Stimulated activated CD4-positive, alpha-beta T cell treated with anti-CD3 and anti-CD28 coated beads, Interleukin-12 subunit alpha, Interleukin-12 subunit beta, amount 100 ng/mL, for 4 hours (primary cell): ENCODE measurements at regions not wholly inside any gene's neighbourhood (a gene's known extent, or its start where the extent isn't known, plus 50 kb on each side); places are given as distances from the start of the nearest gene placed in this dataset.

Experiments used
- DNase-seq: peaks from one replicate; pipeline ENCODE4 v3.0.0-alpha.2; 2020

- no peak for DNase-seq
Measured at GRCh38 chr13:77480066-77480465, 55.4 kb upstream of the SCEL start.

- DNase-seq = no peak
Measured at GRCh38 chr13:77479326-77479725, 56.2 kb upstream of the SCEL start.

- DNase-seq = no peak
Measured at GRCh38 chr13:77477299-77477848, 58.1 kb upstream of the SCEL start.

DNA sequence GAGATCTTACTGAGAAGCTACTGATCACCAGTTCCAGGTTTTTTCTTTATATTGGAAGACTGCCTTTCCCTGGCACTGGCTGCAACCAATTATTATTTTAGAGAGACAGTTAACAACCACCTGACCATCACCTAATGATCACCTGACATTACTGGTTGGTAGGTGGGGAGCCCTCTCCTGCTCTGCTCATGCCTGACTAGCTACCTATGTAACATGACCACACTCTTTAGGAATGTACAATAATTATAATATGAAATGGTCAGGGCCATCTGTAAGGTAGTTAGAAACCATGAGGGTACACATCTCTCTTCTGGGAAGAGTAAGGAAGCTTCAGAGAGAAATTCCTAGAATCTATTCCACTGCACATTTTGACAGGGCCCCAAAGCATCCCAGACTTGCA, 59.0 kb upstream of the SCEL start:
- no peak for DNase-seq

DNA sequence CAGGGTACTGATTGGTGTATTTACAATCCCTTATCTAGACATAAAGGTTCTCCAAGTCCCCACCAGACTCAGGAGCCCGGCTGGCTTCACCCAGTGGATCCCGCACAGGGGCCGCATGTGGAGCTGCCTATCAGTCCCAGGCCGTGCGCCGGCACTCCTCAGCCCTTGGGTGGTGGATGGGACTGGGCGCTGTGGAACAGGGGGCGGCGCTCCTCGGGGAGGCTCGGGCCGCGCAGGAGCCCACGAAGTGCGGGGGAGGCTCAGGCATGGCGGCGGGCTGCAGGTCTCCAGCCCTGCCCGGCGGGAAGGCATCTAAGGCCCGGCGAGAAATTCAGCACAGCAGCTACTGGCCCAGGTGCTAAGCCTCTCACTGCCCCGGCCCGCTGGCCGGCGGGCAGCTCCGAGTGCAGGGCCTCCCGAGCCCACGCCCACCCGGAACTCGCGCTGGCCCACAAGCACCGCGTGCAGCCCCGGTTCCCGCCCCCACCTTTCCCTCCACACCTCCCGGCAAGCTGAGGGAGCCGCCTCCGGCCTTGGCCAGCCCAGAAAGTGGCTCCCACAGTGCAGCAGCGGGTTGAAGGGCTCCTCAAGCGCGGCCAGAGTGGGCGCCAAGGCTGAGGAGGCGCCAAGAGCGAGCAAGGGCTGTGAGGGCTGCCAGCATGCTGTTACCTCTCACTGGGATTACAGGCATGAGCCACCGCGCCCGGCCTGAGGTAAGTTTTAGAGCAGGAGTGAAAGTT, 60.0 kb upstream of the SCEL start:
- DNase-seq = no peak

DNA sequence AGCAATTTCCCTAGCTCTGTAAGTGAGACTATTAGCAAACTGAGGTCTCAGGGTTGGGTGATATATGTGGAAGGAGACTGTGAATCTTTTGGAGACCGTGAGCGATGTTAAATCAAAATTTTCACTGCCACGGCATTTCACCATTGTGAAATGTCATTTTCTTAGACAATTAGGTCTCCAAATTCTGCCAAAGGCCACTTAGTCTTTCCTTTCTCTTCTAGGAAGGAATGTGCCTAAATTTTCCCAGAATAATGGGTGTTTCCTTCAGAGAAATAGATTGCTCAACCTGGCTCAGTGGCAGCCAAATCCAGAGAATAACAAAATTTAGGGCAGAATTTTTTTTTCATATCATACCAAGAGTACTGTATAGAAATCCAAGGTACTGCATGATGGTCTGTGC, 64.5 kb upstream of the SCEL start:
- DNase-seq = no peak

- DNase-seq = no peak
Measured at GRCh38 chr13:77466753-77467422, 68.6 kb upstream of the SCEL start.

GRCh38 chr13:77465603-77466195, 69.8 kb upstream of the SCEL start:
- no peak for DNase-seq

DNA sequence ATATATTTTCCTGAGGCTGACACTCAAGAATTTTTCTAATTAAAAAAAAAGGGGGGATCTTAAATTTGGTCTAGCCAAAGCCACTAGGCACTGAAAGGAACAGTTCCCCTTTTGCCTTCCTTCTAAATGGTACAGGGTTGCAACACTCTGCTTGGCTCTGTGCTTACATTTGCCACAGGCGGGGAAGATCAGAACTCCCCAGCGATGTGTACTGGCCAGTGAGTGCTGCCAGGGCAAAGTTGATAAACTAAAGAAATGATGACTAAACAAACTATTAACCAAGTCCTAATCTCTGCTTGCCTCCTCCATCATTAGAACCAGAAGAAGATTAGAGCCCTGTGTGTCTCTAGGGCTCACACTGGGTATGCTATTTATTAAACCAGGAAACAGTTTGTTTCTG, 75.3 kb upstream of the SCEL start:
- DNase-seq = no peak

DNA sequence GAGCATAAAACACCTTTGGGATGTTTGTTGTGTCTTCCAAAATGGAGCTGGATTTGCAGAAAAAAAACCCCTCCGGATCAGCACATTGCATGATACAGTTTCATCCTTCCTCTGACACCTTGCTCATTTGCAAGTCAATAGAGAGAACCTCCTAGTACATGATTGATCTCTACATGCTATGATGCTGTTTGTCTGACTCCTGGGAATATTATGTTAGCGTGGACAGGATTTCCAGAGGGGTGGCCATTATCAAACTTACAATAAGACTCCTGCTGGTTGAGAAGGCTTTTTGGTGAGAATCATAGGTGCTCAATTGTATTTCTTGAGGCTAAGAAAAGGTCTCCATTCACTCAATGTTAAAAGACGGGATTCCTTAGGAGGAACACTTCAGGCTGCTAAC, 75.9 kb upstream of the SCEL start:
- no peak for DNase-seq

DNA sequence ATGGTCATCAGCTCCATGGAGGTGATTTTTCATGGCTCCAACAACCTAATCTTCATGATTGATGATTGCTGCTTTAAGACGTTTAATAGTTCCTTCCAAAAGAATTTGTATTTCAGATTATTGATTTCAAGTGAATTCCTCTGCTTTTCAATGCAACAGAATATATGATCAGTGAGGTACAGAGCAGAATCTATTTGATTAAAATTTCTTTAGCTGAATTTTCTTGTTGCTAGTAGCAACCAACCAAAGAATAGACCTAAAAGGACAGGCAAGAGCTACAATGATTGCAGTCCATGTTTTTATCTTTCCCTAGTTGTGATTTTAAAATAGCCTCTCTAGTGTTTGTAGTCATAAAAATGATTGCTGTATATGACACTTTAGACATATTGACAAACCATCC, 76.8 kb upstream of the SCEL start:
- DNase-seq = no peak

DNA sequence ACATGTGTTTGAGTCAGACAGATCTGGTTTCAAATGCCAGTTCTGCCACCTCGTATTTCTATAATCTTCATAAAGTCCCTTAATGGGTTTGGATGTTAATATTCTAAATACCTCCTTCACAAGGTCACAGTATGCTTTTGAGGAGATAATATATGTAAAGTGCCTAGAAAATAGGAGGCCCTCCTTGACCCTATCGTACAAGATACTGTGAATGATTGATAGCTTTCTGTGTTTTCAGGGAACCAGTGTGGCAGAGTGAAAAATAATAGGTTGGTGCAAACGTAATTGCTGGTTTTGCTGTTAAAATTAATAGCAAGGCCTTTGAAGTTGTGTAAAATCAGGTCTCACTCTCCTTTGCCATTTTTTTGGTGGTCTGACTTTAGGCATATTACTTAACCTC, 77.5 kb upstream of the SCEL start:
- DNase-seq = no peak

GRCh38 chr13:77456271-77456670, 79.2 kb upstream of the SCEL start:
- DNase-seq = no peak

- no peak for DNase-seq
Measured at GRCh38 chr13:77449265-77449664, 86.2 kb upstream of the SCEL start.

DNA sequence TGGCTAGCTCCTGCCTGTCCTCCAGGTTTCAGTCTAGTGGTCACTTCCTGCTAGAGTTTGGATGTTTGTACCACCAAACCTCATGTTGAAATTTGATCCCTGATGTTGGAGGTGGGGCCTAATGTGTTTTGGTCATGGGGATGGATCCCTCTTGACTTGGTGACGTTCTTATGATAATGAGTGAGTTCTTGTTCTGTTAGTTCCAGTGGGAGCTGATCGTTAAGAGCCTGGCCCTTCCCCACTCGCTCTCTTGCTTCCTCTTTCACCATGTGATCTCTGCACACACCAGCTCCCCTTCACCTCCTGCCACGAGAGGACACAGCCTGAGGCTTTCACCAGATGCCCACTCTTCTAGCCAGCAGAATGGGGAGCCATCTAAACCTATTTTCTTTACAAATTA, 86.8 kb upstream of the SCEL start:
- no peak for DNase-seq

DNA sequence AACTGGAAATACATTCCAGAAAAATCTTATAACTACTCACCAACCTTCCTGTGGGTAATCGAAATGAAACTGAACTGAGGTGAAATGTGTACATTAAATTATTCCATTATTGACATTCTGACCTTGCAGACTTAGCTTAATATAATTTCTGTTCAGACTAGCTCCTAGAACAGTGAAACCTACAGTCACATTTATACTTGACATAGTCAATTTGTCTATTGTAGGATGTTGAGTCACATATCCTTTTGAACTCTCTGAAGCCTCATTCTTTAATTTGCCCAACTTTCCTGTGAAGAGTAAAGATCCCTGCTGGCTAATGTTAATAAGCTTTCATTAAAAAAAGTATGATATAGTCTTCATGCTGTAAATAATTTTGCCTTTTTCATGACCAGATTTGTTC, 92.0 kb upstream of the SCEL start:
- no peak for DNase-seq

GRCh38 chr13:77437267-77437666, 98.2 kb upstream of the SCEL start:
- DNase-seq = no peak

DNA sequence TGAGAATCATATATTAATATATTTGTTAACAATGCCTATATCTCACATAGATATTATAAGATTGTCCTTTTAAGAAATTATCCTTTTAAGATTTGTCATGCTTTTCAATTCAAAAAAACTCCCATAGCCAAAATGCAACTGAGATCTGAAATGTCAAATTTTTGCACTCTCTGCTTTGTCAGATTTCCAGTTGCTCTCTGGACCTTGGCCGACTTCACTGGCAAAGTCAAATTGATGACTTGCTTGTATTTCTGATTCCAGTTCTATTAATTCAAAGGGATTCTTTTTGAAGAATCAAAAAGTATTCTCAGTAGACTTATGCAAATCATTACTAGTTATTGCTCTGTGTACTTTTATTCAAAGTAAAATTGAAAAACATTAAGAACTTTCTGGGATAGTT, 101.2 kb upstream of the SCEL start:
- DNase-seq = no peak

DNA sequence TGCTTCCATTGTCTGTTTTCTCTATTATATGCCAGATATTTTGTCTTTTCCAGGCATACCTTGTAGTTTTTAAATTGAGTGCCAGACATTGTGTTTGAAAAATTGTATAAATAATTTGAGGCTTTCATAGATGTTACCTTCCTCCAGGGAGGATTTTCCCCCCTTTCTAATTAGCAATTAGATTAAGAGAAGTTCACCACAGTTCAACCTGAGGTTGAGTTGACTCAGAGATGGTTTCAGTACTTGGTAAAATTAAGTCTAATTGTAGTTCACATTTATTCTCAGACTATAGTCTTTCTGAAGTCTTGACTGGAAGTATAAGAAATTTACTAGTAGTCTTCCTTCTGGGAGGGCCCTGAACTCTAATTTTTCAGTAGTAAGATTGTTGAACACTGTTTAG, 104.1 kb upstream of the SCEL start:
- DNase-seq = no peak

DNA sequence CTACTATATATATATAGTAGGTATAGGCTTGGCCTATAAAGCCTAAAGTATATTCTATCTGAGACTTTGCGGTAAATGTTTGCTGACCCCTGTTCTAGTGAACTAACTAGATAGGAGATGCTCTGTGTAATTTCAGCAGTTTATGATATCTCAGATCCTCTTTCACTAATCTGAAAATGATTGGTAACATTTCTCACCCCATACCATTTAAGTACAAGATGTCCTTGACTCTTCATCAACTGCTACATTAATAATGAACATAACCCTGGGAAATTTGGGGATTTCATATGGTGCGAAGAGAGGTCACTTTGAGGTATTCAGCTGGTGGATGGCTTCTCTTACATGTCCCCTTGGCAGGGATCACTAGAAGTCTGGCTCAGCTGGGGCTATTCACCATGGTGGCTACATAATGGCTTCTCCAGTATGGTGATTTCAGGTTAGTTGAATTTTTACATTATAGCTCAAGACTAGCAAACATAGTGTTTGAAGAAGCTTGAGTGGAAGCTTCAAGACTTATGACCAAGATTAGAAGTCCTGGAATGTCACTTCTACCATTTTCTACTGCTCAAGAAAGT, 103.6 kb upstream of the MYCBP2 start:
- no peak for DNase-seq

- DNase-seq = peak; percentile 15
Measured at GRCh38 chr13:77429320-77430142, 102.6 kb upstream of the MYCBP2 start.

GRCh38 chr13:77425705-77426104, 98.8 kb upstream of the MYCBP2 start:
- DNase-seq = no peak

DNA sequence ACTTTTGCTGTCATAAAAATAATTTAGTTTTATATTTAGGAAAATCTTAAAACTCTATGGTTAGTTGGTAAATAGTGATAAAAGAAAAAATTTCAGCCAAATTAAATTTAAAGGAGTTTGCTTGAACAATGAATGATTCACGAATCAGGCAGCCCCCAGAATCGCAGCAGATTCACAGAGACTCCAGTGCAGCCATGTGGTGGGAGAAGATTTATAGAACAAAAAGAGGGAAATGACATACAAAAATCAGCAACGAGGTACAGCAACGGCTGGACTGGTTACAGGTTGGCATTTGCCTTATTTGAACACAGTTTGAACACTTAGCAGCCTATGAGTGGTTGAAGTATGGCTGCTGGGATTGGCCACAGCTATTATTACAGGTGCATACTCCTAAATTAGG, 96.4 kb upstream of the MYCBP2 start:
- DNase-seq = no peak
